Tibial nerve (tissue), 4 donors: ENCODE measurements at regions not wholly inside any gene's neighbourhood (a gene's known extent, or its start where the extent isn't known, plus 50 kb on each side); places are given as distances from the start of the nearest gene placed in this dataset.

Source experiments
- DNase-seq, 2 donors: peaks; one replicate each; pipeline ENCODE4 v3.0.0-alpha.2; 2019; ENCODE audit warnings: low spot score in 2 of 2
- H3K27ac ChIP-seq, 4 donors: fragments of 200-600 bp; sonication (generic) in 3 of 4; one replicate each; pipeline ENCODE4 v1.5.1; 2017 to 2019; ENCODE audit warnings: mild to moderate bottlenecking in 1 of 4
- H3K27me3 ChIP-seq, 2 donors: fragments of 200-600 bp; sonication (generic) in 1 of 2; one replicate each; pipeline versions ENCODE4 v1.5.1 to v1.6.0; 2017 to 2019
- H3K36me3 ChIP-seq, 3 donors: fragments of 200-600 bp; sonication (generic); one replicate each; pipeline ENCODE4 v1.5.1; 2018 to 2019
- H3K4me1 ChIP-seq, 4 donors: fragments of 200-600 bp; sonication (generic) in 3 of 4; one replicate each; pipeline ENCODE4 v1.5.1; 2017 to 2019
- H3K4me3 ChIP-seq, 4 donors: fragments of 200-600 bp; sonication (generic) in 3 of 4; one replicate each; pipeline ENCODE4 v1.5.1; 2017 to 2019; ENCODE audit warnings: mild to moderate bottlenecking in 1 of 4, moderate library complexity in 1 of 4
- H3K9me3 ChIP-seq, 4 donors: fragments of 200-600 bp; sonication (generic) in 3 of 4; one replicate each; pipeline ENCODE4 v1.5.1; 2017 to 2019
- CTCF ChIP-seq, 5 experiments: fragments of 200-600 bp in 3 of 5; fragments of 450-650 bp in 2 of 5; sonication (generic) in 3 of 5; IDR thresholded peaks; one replicate each; pipeline ENCODE4 v1.5.1; 2016 to 2019; ENCODE audit warnings: antibody characterized with exemption in 5 of 5, mild to moderate bottlenecking in 3 of 5, moderate library complexity in 2 of 5
- EP300 ChIP-seq, 2 donors: sonication (generic); formaldehyde crosslinking; IDR thresholded peaks; one replicate each; pipeline ENCODE4 v1.6.1; 2017; ENCODE audit warnings: antibody characterized with exemption in 2 of 2, mild to moderate bottlenecking in 1 of 2
- POLR2A ChIP-seq, 2 donors: fragments of 450-650 bp; IDR thresholded peaks; one replicate each; pipeline ENCODE4 v1.6.1; 2017; ENCODE audit warnings: antibody characterized with exemption in 2 of 2, mild to moderate bottlenecking in 2 of 2, moderate library complexity in 2 of 2
- WGBS, 2 donors: methylation state at CpG; one replicate each; pipeline ENCODE4 v1.1.5; 2018; 5-methylcytosine and 5-hydroxymethylcytosine counted together

GRCh38 chr5:117748336-117748735 lies 1173.7 kb upstream of the SEMA6A start:
- TF ChIP-seq EP300 (IDR thresholded peaks at IDR 0.05) (no peak), POLR2A (IDR thresholded peaks at IDR 0.05) (no peak), CTCF (IDR thresholded peaks at IDR 0.05) (no peak)
- Histone ChIP-seq H3K9me3 (no peaks in the 10 kb centered on the region), H3K4me3 (no peak overlapping the region), H3K27me3 (no peaks in the 10 kb centered on the region), H3K27ac (no peak overlapping the region), H3K36me3 (no peaks in the 10 kb centered on the region), H3K4me1 (no peaks in the 10 kb centered on the region)
- DNase-seq: no peak
- 82 to 89% methylated on average over 5 of the region's 5 CpGs for WGBS, 2 donors

GRCh38 chr5:117743337-117743736 lies 1168.7 kb upstream of the SEMA6A start:
- TF ChIP-seq POLR2A (IDR thresholded peaks at IDR 0.05) (no peak), EP300 (IDR thresholded peaks at IDR 0.05) (no peak), CTCF (IDR thresholded peaks at IDR 0.05) (no peak)

GRCh38 chr5:117741655-117742206 lies 1167.1 kb upstream of the SEMA6A start:
- WGBS, 2 donors: 70 to 76% methylated on average over 1 of the region's 1 CpG
- Histone ChIP-seq H3K27me3 (no peaks in the 10 kb centered on the region), H3K9me3 (no peaks in the 10 kb centered on the region), H3K4me1 (peaks cover 0 to 8% (median 2%) of the 10 kb centered on the region in 4 donors), H3K27ac (no peak overlapping the region), H3K36me3 (no peaks in the 10 kb centered on the region), H3K4me3 (no peak overlapping the region)
- TF ChIP-seq EP300 (IDR thresholded peaks at IDR 0.05) (no peak), CTCF (IDR thresholded peaks at IDR 0.05) (no peak), POLR2A (IDR thresholded peaks at IDR 0.05) (no peak)
- no peak for DNase-seq

More at GRCh38 chr5:117743337-117743736, 1168.7 kb upstream of the SEMA6A start:
- no peak overlapping the region for H3K27ac ChIP-seq
- no peak overlapping the region for H3K4me3 ChIP-seq
- DNase-seq: no peak
- WGBS, 2 donors: 93 to 94% methylated on average over 5 of the region's 5 CpGs
- no peaks in the 10 kb centered on the region for H3K9me3 ChIP-seq
- H3K27me3 ChIP-seq: no peaks in the 10 kb centered on the region
- H3K36me3 ChIP-seq: no peaks in the 10 kb centered on the region
- H3K4me1 ChIP-seq: peaks cover 0 to 8% (median 2%) of the 10 kb centered on the region in 4 donors

DNA sequence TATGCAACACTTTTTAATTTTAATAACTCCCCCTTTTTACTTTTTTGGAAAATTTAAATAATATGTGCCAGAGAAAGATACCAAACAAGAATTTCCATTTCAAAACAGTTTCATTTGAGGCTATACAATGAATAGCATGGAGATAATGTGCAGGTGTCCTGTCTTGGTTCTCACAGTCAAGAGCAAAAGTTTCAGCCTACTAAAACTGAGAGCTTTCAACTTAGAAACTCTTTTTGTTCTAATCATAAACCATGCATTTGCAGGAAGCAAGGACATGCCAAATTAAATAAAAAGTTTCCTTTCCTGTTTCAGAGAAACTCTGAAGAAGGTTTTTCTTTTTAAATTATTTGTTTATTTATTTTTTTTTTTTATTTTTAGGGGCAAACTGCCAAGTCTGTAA lies 1165.6 kb upstream of the SEMA6A start:
- TF ChIP-seq POLR2A (IDR thresholded peaks at IDR 0.05) (no peak), EP300 (IDR thresholded peaks at IDR 0.05) (no peak)
- Histone ChIP-seq H3K4me1 (peaks cover 0 to 8% (median 2%) of the 10 kb centered on the region in 4 donors), H3K4me3 (no peak overlapping the region), H3K27ac (no peak overlapping the region), H3K36me3 (no peaks in the 10 kb centered on the region), H3K9me3 (no peaks in the 10 kb centered on the region), H3K27me3 (no peaks in the 10 kb centered on the region)
- DNase-seq: no peak

- TF ChIP-seq EP300 (IDR thresholded peaks at IDR 0.05) (no peak), POLR2A (IDR thresholded peaks at IDR 0.05) (no peak), CTCF (IDR thresholded peaks at IDR 0.05) (no peak)
- no peak for DNase-seq
- Histone ChIP-seq H3K36me3 (no peaks in the 10 kb centered on the region), H3K27ac (no peak overlapping the region), H3K27me3 (no peaks in the 10 kb centered on the region), H3K4me3 (no peak overlapping the region), H3K9me3 (no peaks in the 10 kb centered on the region), H3K4me1 (peaks cover 0 to 8% (median 2%) of the 10 kb centered on the region in 4 donors)
- WGBS, 2 donors: 85 to 89% methylated on average over 3 of the region's 3 CpGs
Measured at GRCh38 chr5:117738571-117738970, 1163.9 kb upstream of the SEMA6A start.

- Histone ChIP-seq H3K4me3 (no peak overlapping the region), H3K9me3 (no peaks in the 10 kb centered on the region), H3K27me3 (no peaks in the 10 kb centered on the region), H3K27ac (no peak overlapping the region), H3K36me3 (no peaks in the 10 kb centered on the region), H3K4me1 (peaks cover 0 to 10% (median 2%) of the 10 kb centered on the region in 4 donors)
- 91 to 96% methylated on average over 2 of the region's 2 CpGs for WGBS, 2 donors
- TF ChIP-seq POLR2A (IDR thresholded peaks at IDR 0.05) (no peak), CTCF (IDR thresholded peaks at IDR 0.05) (no peak), EP300 (IDR thresholded peaks at IDR 0.05) (no peak)
- DNase-seq: no peak
Measured at GRCh38 chr5:117736698-117737097, 1162.1 kb upstream of the SEMA6A start.
